Heart left ventricle (tissue), 16 donors: ENCODE measurements at regions not wholly inside any gene's neighbourhood (a gene's known extent, or its start where the extent isn't known, plus 50 kb on each side); places are given as distances from the start of the nearest gene placed in this dataset.
"Not testable (repeated sequence)": the region's sequence is repeated elsewhere in the genome, so short reads cannot be mapped to it uniquely, and the experiment has no call there.

ENCODE experiments used
- ATAC-seq, 4 donors: fragments of 200-7000 bp; cut with Tn5 transposase; one replicate each; pipeline ENCODE4 v1.9.1; 2020 to 2022; ENCODE audit warnings: moderate library complexity in 4 of 4, mild to moderate bottlenecking in 3 of 4, moderate number of reproducible peaks in 1 of 4
- DNase-seq, 5 donors: peaks; one replicate each; pipeline ENCODE4 v3.0.0-alpha.2; 2020
- H3K27ac ChIP-seq, 12 donors: fragments of 200-600 bp; sonication (generic) in 4 of 12; one replicate each; pipeline versions ENCODE4 v1.5.0 to v1.8.0; 2016 to 2022; ENCODE audit warnings: mild to moderate bottlenecking in 2 of 12
- H3K27me3 ChIP-seq, 9 donors: fragments of 200-600 bp; sonication (generic) in 2 of 9; one replicate each; pipeline versions ENCODE4 v1.5.1 to v1.8.0; 2016 to 2022; ENCODE audit warnings: mild to moderate bottlenecking in 3 of 9
- H3K36me3 ChIP-seq, 9 donors: fragments of 200-600 bp; sonication (generic) in 2 of 9; one replicate each; pipeline versions ENCODE4 v1.5.0 to v1.8.0; 2018 to 2022; ENCODE audit warnings: mild to moderate bottlenecking in 2 of 9
- H3K4me1 ChIP-seq, 12 donors: fragments of 200-600 bp; sonication (generic) in 4 of 12; one replicate each; pipeline versions ENCODE4 v1.5.0 to v1.8.0; 2016 to 2022; ENCODE audit warnings: mild to moderate bottlenecking in 3 of 12
- H3K4me3 ChIP-seq, 12 donors: fragments of 200-600 bp; sonication (generic) in 4 of 12; one replicate each; pipeline versions ENCODE4 v1.5.0 to v1.8.0; 2017 to 2022; ENCODE audit warnings: mild to moderate bottlenecking in 9 of 12, moderate library complexity in 4 of 12
- H3K9me3 ChIP-seq, 12 donors: fragments of 200-600 bp; sonication (generic) in 4 of 12; one replicate each; pipeline versions ENCODE4 v1.5.0 to v1.8.0; 2016 to 2022; ENCODE audit warnings: mild to moderate bottlenecking in 1 of 12
- POLR2A ChIP-seq, 2 donors: fragments of 450-650 bp; IDR thresholded peaks; one replicate each; pipeline ENCODE4 v1.6.1; 2017; ENCODE audit warnings: antibody characterized with exemption in 2 of 2, mild to moderate bottlenecking in 2 of 2, moderate library complexity in 2 of 2
- WGBS, 4 donors: extraction: QIAGEN DNeasy Blood & Tissue Kit in 2 of 4; methylation state at CpG; one replicate each; pipeline versions ENCODE4 v1.1.5 to v1.1.7; 2013 to 2018; 5-methylcytosine and 5-hydroxymethylcytosine counted together
- intact Hi-C, 10 donors: fragments of 100-400 bp; cut with DNase I; formaldehyde crosslinking; loops; one replicate each; pipeline versions ENCODE4 v1.11.1 to v1.14.2; 2022
- TF ChIP-seq, protein P1 (sequence below), 12 donors: fragments of 200-600 bp; sonication (generic) in 4 of 12; IDR thresholded peaks; one replicate each; pipeline versions ENCODE4 v1.5.0 to v1.8.0; 2018 to 2022; ENCODE audit warnings: antibody characterized with exemption in 12 of 12, mild to moderate bottlenecking in 5 of 12
- donor health status: ischemic (EF 13 %, LVEDD 7.1; RV severe dilation, severe dysfunction).
- donor health status: healthy with polysubstance abuse.
- donor health status: DM: no; HTN: yes; CAD: no.
- donor health status: DM: no; HTN: no; CAD: no.
- donor health status: ischemic (EF 25% LVEDD 6.9; RV normal size, moderate dysfunction).
- donor health status: ischemic (EF 25% LVEDD 5.7; RV mildly dilated, moderate dysfunction).
- donor health status: healthy.
- donor health status: DM: yes; HTN: yes; CAD: no.
- donor health status: ischemic (EF 35%, LVEDD 5.7; RV mildly dilated, moderate dysfunction).
- donor health status: nonischemic (EF 11% LVEDD 7.7; RV severe dilation, severe dysfunction).
- donor health status: DM: yes; HTN: yes; CAD: no.
- donor health status: PGD.
- donor health status: ischemic (EF 29% LVEDD 5.4; RV normal size, mild dysfunction).
- donor health status: nonischemic (EF 23%, LVEDD 6.1; RV moderate dilation, normal function).

DNA sequence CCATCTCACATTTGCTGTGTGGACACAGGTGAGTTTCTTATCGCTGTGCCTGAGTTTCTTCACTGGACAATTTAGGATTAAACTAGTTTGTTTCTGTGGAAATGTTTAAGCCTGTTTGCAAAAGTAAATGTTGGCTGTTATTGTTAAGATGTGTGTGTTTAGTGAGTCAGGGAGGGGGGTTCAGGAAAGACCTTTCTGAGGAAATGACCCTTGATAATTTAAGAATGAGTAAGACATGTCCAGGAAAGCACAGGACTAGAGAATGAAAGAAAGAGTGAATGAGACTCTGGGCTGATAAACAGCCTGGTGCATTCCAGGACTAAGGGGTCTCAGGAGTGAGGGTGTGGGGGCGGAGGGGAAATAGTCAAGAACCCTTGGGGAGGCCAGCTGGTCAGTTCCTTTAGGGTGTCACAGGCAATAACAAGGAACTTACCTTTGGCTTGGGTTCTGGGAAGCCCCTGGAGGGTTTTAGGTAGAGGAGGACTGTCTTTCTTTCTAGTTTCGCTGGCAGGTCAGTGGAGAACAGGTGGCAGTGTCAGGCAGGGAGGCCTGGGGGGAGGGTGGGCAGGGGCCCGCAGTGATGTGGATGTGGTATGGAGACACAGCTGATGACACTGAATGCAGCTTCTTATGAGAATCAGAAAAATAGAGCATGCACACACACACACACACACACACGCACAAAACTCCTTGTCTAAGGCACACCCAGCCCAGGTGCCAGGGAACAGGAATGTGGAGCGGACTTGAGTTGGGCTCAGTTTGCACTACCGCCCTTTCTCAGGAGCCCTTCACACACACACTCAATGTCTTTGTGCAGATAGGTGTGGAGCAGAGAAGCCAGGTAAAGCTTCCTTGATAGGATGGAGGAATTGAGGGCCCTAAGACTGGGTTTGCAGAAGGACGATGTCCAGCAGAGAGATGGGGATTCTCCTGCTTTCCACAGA is 1005.5 kb downstream of the VRK1 start:
- ATAC-seq (no peak), DNase-seq (no peak)
- H3K36me3 ChIP-seq: no peaks in the 10 kb centered on the region
- no peaks in the 10 kb centered on the region for H3K27me3 ChIP-seq
- no peak overlapping the region for H3K27ac ChIP-seq
- no peak for TF ChIP-seq POLR2A (IDR thresholded peaks at IDR 0.05)
- TF ChIP-seq, protein P1, sequence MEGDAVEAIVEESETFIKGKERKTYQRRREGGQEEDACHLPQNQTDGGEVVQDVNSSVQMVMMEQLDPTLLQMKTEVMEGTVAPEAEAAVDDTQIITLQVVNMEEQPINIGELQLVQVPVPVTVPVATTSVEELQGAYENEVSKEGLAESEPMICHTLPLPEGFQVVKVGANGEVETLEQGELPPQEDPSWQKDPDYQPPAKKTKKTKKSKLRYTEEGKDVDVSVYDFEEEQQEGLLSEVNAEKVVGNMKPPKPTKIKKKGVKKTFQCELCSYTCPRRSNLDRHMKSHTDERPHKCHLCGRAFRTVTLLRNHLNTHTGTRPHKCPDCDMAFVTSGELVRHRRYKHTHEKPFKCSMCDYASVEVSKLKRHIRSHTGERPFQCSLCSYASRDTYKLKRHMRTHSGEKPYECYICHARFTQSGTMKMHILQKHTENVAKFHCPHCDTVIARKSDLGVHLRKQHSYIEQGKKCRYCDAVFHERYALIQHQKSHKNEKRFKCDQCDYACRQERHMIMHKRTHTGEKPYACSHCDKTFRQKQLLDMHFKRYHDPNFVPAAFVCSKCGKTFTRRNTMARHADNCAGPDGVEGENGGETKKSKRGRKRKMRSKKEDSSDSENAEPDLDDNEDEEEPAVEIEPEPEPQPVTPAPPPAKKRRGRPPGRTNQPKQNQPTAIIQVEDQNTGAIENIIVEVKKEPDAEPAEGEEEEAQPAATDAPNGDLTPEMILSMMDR (IDR thresholded peaks at IDR 0.05): no peak
- H3K4me1 ChIP-seq: no peaks in the 10 kb centered on the region
- H3K4me3 ChIP-seq: no peak overlapping the region
- no peaks in the 10 kb centered on the region for H3K9me3 ChIP-seq
- 77 to 88% (median 83%) methylated on average over 8 of the region's 8 CpGs for WGBS, 4 donors
- intact Hi-C loops: no loop called here

DNA sequence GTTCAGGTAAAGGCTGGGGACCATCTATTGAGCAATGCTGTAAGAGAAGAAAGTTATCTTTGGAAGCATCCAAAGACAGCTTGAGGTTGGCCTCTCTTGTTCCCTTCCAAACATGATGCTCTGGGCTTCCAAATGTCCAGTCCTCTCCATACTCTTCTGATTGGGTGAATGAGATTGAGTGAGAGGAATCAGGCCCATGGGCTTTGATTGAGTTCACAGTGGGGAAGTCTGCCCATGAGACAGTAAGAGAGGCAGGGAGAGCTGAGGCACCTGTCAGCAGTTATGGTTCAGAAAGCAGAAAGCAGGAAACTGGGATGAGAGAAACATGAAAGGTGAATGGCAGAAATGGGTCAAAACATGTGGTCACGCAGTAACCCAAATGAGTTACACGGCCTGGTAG is 1006.9 kb downstream of the VRK1 start:
- no peaks in the 10 kb centered on the region for H3K36me3 ChIP-seq
- H3K4me3 ChIP-seq: no peak overlapping the region
- no peak for TF ChIP-seq POLR2A (IDR thresholded peaks at IDR 0.05)
- TF ChIP-seq, protein P1 (IDR thresholded peaks at IDR 0.05): no peak
- ATAC-seq (no peak), DNase-seq (no peak)
- WGBS, 4 donors: 78 to 88% (median 83%) methylated on average over 2 of the region's 2 CpGs
- intact Hi-C loops: no loop called here
- no peaks in the 10 kb centered on the region for H3K9me3 ChIP-seq
- H3K27me3 ChIP-seq: no peaks in the 10 kb centered on the region
- H3K27ac ChIP-seq: no peak overlapping the region
- no peaks in the 10 kb centered on the region for H3K4me1 ChIP-seq

DNA sequence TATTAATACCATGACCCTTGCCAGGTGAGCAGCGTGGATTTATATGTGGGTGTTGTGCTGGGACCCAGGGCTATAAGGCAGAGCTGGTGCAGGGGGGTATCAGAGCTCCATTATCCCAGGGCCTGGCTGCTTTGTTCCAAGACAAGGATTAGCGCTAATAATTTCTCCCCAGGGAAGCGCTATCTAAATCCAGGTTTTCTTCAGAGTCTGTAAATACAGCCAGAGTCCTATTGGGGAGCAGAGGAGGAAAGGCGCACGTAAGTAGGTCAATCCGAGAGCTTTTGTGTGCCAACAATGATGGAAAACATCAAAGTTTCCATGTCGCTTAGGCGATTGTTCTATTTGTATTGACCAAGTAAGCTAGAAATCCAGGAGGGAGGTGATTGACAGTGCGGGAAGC is 1009.7 kb downstream of the VRK1 start:
- no peak for TF ChIP-seq POLR2A (IDR thresholded peaks at IDR 0.05)
- no peak overlapping the region for H3K27ac ChIP-seq
- no peaks in the 10 kb centered on the region for H3K9me3 ChIP-seq
- no peak overlapping the region for H3K4me3 ChIP-seq
- ATAC-seq (no peak), DNase-seq (no peak)
- intact Hi-C loops: no loop called here
- WGBS, 4 donors: 75 to 88% (median 78%) methylated on average over 9 of the region's 9 CpGs
- no peaks in the 10 kb centered on the region for H3K4me1 ChIP-seq
- peaks cover 0 to 5% (median 0%) of the 10 kb centered on the region in 9 donors for H3K27me3 ChIP-seq
- H3K36me3 ChIP-seq: no peaks in the 10 kb centered on the region

DNA sequence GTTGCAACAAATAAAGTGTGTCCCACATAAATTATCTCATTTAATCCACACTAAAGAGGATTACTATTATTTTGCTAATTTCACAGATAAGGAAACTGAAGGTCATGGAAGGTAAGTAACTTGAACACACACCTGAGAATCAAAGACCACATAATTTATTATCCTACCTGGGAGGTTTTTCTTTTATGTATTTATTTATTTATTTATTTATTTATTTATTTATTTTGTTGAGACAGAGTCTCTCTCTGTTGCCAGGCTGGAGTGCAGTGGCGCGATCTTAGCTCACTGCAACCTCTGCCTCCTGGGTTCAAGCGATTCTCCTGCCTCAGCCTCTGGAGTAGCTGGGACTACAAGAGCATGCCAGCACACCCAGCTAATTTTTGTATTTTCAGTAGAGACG is 1011.4 kb downstream of the VRK1 start:
- H3K4me3 ChIP-seq, H3K4me1 ChIP-seq, H3K36me3 ChIP-seq, intact Hi-C loops, DNase-seq, ATAC-seq, H3K27ac ChIP-seq, H3K27me3 ChIP-seq, H3K9me3 ChIP-seq: not testable (repeated sequence)
- 93 to 97% (median 94%) methylated on average over 4 of the region's 4 CpGs for WGBS, 4 donors

DNA sequence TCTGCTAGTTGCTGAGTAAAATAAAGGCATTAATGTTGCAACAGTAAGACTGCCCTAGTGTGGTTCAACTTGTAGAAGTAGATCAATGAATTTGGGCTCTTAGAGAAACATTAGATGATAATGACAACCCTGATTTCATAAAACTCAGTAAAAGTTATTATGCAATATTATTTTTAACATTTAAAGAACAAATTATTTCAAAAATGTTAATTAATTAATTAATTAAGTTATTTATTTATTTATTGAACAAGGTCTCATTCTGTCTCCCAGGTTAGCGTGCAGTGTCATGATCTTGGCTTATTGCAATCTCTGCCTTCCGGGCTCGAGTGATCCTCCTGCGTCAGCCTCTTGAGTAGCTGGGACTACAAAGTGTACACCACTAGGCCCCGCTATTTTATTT is 1016.4 kb downstream of the VRK1 start:
- no peak overlapping the region for H3K4me3 ChIP-seq
- H3K27ac ChIP-seq: no peak overlapping the region
- DNase-seq (no peak), ATAC-seq (no peak)
- WGBS, 4 donors: 88 to 94% (median 93%) methylated on average over 5 of the region's 5 CpGs
- H3K4me1 ChIP-seq: no peaks in the 10 kb centered on the region
- peaks cover 0 to 4% (median 0%) of the 10 kb centered on the region in 12 donors for H3K9me3 ChIP-seq
- intact Hi-C loops: no loop called here
- no peaks in the 10 kb centered on the region for H3K36me3 ChIP-seq
- TF ChIP-seq, protein P1 (IDR thresholded peaks at IDR 0.05): no peak
- TF ChIP-seq POLR2A (IDR thresholded peaks at IDR 0.05): no peak
- H3K27me3 ChIP-seq: peaks cover 0 to 5% (median 0%) of the 10 kb centered on the region in 9 donors
